ENCODE measurements at regions not wholly inside any gene's neighbourhood (a gene's known extent, or its start where the extent isn't known, plus 50 kb on each side); places are given as distances from the start of the nearest gene placed in this dataset.
A peak's percentile ranks its signal among the peaks of the same experiment; 100 is the strongest.

- no peak for DNase-seq
These were observed 111.7 kb upstream of the NR2F2 start for GRCh38 chr15:96218623-96219455.

DNA sequence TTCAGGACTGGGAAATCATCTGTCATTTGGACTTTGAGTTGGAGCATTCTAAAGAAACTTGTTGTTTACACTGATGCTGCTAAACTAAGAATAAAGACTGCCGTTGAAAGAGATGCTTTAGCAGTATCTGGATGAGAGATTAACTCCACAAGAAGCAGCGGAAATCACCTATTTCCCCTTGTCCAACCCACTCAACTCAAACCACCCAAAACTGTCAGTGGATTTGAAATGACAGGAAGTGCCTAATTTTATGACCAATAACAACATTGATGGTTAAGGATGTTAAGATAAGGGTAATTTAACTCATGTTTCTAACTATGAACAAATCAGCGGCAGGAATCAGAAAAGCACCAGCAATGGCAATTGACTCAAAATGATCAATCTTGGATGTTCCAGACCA is 110.8 kb upstream of the NR2F2 start:
- no peak for DNase-seq

- DNase-seq = no peak
These were observed 109.8 kb upstream of the NR2F2 start for GRCh38 chr15:96220657-96221056.

DNA sequence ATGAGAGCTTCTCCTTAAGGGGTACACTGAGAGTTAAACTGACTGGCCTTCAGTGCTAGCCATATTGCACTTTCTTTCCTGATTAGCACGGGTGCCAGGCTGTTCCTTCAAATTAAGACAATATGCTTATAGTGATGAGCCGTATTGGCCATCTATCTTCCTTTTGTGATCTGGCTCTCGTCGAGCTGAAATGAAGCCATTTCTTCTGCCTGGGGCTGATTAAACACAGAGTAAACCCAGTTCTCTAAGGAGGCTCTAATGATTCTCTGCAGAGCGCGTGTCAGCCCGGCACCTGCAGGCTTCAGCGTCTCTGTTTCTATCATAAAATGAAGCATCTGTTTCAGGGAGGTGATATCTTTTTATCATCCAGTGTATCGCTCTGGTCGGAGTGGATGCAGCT is 107.5 kb upstream of the NR2F2 start:
- DNase-seq = no peak

DNA sequence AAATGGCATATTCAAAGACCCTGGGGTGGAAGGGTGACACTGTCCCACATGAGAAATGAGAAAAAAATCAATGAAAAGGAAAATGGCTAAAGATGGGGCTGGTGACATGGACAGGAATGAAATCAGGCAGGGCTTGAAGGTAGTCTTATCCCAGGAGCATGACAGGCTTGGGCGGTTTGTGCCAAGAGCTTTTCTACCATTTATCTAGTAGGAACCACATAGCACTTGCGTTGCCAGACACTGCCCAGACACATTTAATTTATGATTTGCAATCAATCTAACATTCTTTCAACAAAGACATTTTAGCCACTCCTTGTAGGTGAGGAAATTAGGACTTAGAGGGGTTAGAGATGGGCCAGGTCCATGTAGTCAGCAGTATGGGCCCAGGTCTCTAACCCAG is 106.6 kb upstream of the NR2F2 start:
- no peak for DNase-seq

DNA sequence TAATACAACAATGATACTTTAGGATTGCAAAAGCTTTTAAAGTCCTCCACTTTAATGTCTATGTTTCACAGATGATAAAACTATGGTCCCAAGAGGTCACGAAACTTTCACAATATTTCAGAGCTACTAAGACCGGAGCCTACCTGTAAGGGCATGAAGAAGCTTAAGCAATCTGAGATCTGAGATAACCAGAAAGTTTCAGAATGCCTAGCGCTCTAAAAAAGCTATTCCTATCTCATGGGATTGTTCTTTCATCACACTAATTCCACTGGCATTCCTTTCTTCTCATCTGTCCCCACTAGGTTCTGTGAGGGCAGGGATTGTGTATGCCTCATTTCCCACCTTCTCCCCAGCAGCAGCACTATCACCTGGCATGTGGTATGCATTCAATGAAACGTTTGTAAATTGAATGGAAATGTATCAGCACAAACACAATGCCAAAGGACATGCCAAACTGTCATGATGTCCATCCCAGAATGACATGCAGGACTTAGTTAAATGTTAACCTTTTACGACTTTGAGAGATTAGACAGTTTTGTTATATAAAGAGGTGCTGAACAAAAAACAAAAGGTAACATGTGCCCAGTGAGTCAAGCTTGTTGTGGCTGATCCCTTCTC is 104.7 kb upstream of the NR2F2 start:
- DNase-seq = no peak

GRCh38 chr15:96230526-96231181 is 99.8 kb upstream of the NR2F2 start:
- no peak for DNase-seq

- DNase-seq = no peak
These were observed 98.2 kb upstream of the NR2F2 start for GRCh38 chr15:96232335-96232734.

GRCh38 chr15:96234109-96234892 is 96.2 kb upstream of the NR2F2 start:
- DNase-seq = no peak

GRCh38 chr15:96237002-96237401 is 93.5 kb upstream of the NR2F2 start:
- DNase-seq = no peak

DNA sequence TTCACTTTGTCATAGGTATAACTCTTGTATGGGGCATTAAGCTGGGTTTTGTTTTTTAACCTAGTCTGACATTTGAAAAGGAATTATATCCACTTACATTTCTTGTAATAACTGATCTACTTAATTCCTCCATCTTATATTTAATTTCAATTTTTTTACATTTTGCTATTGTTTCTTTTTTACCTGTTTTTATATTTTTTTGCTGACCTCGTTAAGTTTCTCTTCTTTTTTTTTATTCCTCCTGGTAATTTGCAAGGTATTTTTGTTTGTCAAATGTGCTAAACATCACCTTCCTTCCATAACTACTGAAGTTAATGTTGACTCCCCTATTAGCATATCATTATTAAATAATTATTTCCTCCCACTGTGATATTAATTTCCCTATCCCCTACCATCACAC is 87.7 kb upstream of the NR2F2 start:
- DNase-seq = no peak

GRCh38 chr15:96243701-96244100 is 86.8 kb upstream of the NR2F2 start:
- no peak for DNase-seq

DNA sequence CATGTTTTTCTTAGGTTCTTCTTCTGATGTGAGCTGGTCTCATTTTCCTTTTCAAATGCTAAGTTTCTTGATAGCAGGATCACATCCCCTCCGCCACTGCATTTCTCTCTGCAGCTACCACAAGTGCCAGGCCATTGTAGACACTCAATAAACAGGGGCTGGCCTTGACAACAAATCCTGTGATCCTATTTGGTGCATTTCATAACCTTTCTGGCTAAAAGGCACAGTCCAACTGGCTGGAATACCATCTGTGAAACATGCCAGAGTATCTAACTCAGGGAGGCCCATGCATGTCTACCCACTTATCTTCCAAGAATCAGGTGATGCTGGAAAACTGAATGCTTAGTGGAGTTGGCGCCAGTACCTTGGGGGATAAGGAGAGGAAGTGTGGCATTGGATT is 85.2 kb upstream of the NR2F2 start:
- DNase-seq = no peak

DNA sequence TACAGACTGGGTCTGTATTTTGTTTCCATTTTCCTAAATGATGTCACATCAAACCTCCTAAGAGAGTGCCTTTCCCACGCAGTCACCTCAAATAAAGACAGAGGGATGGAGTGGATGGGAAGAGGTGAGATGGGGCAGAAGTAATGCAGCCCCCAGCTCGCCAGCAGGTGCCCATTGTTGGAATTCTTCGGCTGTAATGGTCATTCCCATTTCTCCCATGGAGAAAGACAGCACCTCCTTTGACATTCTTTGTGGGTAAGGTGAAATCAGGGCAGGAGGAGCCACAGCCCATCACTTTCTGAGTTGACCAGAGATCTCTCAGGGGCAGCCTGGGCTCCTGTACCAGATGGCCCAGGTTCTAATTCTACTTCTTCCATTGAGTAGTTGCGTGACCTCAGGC is 84.4 kb upstream of the NR2F2 start:
- DNase-seq = no peak

DNA sequence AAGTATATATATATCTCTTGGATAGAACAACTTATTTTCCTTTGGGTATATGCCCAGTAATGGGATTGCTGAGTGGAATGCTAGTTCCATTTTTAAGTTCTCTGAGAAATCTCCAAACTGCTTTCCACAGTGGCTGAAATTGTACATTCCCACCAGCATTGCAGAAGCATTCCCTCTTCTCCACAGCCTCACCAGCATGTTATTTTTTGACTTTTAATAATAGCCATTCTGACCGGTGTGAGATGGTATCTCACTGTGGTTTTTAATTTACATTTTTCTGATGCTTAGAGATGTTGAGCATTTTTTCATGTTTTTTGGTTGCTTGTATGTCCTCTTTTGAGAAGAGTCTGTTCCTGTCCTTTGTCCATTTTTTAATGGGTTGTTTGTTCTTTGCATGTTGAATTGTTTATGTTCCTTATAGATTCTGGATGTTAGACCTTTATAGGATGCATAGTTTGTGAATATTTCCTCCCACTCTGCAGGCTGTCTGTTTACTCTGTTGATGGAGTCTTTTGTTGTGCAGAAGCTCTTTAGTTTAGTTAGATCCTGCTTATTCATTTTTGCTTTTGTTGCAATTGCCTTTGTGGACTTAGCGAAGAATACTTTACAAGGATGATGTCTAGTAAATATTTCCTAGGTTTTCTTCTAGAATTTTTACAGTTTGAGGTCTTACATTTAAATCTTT is 82.7 kb upstream of the NR2F2 start:
- DNase-seq = no peak

GRCh38 chr15:96252148-96252547 is 78.4 kb upstream of the NR2F2 start:
- no peak for DNase-seq

DNA sequence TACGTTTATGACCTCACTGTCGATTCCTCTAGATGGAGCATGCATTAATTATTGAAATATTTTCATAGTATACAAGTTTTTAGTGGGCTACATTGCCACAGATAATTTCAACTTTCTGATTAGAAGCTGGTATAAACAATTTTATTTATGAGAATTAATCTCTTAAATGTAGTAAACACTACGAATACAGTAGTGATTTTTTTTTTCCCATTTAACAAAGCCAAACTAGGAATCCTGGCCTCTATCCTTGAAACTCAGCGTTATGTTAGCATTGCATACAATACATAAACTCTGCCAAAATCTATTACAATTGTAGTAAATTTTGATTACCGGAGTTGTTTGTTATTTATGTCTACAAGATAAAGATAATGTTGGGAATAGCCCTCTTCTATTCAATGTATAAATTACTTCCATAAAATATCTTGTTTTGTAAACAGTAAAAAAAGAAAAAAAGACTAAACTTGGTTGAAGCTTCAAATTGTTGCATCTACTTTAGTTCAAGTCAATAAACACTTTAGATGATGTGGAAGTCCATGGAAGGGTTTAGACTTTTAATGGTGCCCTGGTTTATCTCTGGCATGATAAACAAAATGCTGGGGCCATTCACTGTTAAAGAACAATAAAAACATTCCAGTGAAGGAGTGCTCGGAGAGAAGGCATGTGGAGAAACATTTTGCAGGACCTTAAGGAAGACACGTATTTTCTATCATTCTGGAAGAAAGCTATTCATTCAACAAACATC is 77.3 kb upstream of the NR2F2 start:
- DNase-seq = no peak

DNA sequence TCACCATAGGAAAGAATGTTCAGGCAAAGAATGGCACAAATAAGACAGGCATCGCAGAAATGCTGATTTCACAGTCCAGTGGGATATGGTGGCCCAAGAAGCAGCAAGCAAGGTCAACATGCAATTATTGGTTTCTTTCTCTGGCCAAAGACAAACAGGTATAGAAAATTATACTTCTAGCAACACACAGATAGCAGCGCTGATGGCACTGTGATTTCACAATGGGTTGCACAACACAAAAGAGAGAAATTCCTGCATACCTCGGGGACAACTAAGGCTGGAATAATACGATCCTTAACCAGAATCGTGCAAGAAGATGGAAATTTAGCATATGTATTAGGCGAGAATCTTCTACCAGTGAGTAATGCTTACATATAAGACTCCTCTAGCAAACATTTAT is 76.3 kb upstream of the NR2F2 start:
- DNase-seq = no peak

DNA sequence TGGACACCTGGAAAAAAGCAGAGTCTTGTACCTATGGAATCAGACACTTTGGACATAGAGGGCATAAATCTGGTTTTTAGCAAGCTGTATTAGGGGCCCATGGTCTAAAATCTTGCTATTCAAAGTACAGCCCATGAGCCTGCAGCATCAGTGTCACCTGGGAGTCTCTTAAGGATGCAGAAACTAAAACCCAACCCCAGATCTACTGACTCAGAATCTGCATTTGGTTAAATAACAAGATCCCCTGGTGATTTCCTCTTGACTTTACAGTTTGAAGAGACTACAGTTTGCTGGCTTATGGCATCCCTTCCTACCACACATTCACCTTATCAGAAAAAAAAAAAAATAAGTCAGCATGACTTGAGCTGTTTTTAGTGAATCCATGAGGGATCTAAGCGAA is 74.9 kb upstream of the NR2F2 start:
- DNase-seq = no peak

- DNase-seq = no peak
These were observed 68.9 kb upstream of the NR2F2 start for GRCh38 chr15:96261575-96262034.

GRCh38 chr15:96262097-96262496 is 68.4 kb upstream of the NR2F2 start:
- peak; percentile 11 for DNase-seq
